Mammary epithelial cell (primary cell): ENCODE measurements at regions not wholly inside any gene's neighbourhood (a gene's known extent, or its start where the extent isn't known, plus 50 kb on each side); places are given as distances from the start of the nearest gene placed in this dataset.

Experiments
- EZH2 ChIP-seq: IDR thresholded peaks from 2 replicates; pipeline ENCODE4 v1.6.1; 2012; ENCODE audit warnings: low read length, inconsistent platforms, borderline replicate concordance
- TF ChIP-seq, protein P1 (sequence below), 2 donors: IDR thresholded peaks in 1 of 2; conservative IDR thresholded peaks in 1 of 2; 2 replicates each; pipeline ENCODE4 v1.5.1; 2011 to 2012; ENCODE audit warnings: inconsistent platforms in 2 of 2, low read length in 2 of 2, mild to moderate bottlenecking in 2 of 2, control low read depth in 1 of 2, low read depth in 1 of 2; ENCODE audit not compliant: insufficient read depth in 1 of 2; ENCODE audit errors: extremely low read depth in 1 of 2

DNA sequence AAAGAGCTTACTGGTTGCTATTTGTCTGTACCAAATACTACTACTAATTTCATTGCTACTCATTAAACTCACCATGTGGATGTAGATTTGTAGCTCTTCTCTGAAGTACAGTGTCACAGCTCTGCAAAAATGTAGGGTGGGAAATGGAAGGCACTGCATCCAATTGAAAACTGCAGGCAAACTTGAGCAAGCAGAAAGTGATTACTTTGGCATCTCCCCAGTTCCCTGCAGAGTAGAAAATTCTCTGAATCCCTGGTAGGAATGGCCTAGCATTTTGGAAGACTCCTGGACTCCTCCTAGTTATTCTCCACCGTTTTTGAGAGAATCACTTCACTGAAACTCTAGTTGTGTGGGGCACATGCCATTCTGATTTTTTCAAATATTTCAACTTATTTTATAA lies 239.1 kb downstream of the DIO2 start:
- TF ChIP-seq, protein P1, sequence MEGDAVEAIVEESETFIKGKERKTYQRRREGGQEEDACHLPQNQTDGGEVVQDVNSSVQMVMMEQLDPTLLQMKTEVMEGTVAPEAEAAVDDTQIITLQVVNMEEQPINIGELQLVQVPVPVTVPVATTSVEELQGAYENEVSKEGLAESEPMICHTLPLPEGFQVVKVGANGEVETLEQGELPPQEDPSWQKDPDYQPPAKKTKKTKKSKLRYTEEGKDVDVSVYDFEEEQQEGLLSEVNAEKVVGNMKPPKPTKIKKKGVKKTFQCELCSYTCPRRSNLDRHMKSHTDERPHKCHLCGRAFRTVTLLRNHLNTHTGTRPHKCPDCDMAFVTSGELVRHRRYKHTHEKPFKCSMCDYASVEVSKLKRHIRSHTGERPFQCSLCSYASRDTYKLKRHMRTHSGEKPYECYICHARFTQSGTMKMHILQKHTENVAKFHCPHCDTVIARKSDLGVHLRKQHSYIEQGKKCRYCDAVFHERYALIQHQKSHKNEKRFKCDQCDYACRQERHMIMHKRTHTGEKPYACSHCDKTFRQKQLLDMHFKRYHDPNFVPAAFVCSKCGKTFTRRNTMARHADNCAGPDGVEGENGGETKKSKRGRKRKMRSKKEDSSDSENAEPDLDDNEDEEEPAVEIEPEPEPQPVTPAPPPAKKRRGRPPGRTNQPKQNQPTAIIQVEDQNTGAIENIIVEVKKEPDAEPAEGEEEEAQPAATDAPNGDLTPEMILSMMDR (conservative IDR thresholded peaks at IDR 0.05 in 1 of 2, IDR thresholded peaks at IDR 0.05 in 1 of 2; ENCODE audit: extremely low read depth in 1 of 2, insufficient read depth in 1 of 2, low read depth in 1 of 2, low read length in 2 of 2): no peak
- no peak for TF ChIP-seq EZH2
